GM12864 (cell line): ENCODE measurements at regions not wholly inside any gene's neighbourhood (a gene's known extent, or its start where the extent isn't known, plus 50 kb on each side); places are given as distances from the start of the nearest gene placed in this dataset.

Source experiments
- DNase-seq: peaks from one replicate; pipeline ENCODE4 v3.0.0-alpha.2; 2011; ENCODE audit warnings: low read depth
- H3K4me3 ChIP-seq: 2 replicates; pipeline ENCODE4 v1.5.1; 2011; ENCODE audit warnings: mild to moderate bottlenecking, low read depth, low read length, control low read depth
- TF ChIP-seq, protein P1 (sequence below): IDR thresholded peaks from 2 replicates; pipeline ENCODE4 v1.5.1; 2011; ENCODE audit warnings: low read depth, mild to moderate bottlenecking, moderate library complexity, low read length, control low read depth, inconsistent platforms; ENCODE audit errors: missing control alignments

- no peak for DNase-seq
Measured at GRCh38 chr12:25730489-25731349, 177.6 kb upstream of the LMNTD1 start.

DNA sequence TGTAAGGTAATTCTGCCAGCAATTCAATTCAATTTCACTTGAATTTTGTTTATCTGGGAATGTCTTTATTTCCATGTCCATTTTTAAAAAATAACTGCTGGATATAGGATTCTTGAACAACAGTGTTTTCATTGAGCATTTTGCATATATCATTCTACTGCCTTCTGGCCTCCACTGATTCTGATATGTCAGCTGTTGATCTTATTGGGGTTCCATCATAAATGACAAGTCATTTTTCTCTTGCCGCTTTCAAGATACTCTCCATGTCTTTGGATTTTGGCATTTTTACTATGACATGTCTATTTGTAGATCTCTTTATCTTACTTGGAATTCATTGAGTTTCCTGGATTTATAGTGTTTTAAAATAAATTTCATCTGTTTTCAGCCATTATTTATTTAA is 180.5 kb upstream of the LMNTD1 start:
- no peak overlapping the region for H3K4me3 ChIP-seq
- TF ChIP-seq, protein P1, sequence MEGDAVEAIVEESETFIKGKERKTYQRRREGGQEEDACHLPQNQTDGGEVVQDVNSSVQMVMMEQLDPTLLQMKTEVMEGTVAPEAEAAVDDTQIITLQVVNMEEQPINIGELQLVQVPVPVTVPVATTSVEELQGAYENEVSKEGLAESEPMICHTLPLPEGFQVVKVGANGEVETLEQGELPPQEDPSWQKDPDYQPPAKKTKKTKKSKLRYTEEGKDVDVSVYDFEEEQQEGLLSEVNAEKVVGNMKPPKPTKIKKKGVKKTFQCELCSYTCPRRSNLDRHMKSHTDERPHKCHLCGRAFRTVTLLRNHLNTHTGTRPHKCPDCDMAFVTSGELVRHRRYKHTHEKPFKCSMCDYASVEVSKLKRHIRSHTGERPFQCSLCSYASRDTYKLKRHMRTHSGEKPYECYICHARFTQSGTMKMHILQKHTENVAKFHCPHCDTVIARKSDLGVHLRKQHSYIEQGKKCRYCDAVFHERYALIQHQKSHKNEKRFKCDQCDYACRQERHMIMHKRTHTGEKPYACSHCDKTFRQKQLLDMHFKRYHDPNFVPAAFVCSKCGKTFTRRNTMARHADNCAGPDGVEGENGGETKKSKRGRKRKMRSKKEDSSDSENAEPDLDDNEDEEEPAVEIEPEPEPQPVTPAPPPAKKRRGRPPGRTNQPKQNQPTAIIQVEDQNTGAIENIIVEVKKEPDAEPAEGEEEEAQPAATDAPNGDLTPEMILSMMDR = no peak

More at GRCh38 chr12:25730489-25731349, 177.6 kb upstream of the LMNTD1 start:
- H3K4me3 ChIP-seq = no peak overlapping the region
- TF ChIP-seq, protein P1 = no peak

DNA sequence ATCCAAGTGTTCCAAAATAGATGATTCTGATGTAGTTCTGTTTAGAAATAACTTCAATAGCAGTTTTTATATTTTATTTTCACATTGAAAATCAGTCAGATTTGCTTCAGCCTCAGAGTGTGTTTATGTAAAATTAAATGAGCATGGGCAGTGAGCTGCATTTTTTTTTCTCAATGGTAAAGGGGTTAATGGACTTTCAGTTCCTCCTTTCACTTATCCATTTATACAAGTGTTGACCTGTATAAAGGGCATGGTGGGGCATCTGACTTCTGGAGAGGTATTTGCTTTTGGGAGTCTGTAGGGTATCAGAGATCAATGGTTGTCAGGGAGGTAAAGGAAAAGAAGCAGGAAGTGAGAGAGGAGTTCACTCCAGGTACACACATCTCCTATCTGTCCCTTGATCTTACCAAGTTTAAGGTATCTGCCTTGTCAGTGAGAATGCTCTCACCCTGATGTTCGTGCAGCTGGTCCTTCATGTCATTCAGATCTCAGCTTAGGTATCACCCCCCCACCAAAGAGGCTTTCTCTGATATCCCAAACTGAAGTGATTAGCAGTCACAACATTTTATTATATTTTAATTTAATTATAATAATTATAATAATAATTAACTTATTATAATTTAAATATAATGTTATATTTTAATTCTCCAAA is 181.6 kb upstream of the LMNTD1 start:
- no peak for DNase-seq
- no peak overlapping the region for H3K4me3 ChIP-seq
- TF ChIP-seq, protein P1 = no peak

More for the DNA sequence above, 180.5 kb upstream of the LMNTD1 start:
- no peak for DNase-seq

DNA sequence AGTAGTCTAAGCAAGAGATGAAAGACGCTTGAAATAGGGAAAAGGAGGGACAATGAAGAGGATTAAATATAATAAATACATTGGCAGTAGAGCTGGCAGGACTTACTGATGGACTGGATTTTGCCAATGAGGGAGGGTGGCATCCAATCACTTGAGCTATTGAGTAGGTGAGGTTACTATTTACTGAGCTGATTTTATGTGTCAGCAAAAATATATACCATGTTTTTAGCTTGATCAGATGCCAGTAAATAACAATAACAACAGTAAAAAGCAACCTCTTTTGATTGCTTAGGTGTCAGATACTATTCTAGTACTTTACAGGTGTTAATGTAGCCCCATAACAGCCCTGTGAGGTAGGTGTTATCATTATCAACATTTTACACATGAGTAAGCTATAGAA is 187.5 kb upstream of the LMNTD1 start:
- no peak for DNase-seq
- no peak overlapping the region for H3K4me3 ChIP-seq
- TF ChIP-seq, protein P1 = no peak

DNA sequence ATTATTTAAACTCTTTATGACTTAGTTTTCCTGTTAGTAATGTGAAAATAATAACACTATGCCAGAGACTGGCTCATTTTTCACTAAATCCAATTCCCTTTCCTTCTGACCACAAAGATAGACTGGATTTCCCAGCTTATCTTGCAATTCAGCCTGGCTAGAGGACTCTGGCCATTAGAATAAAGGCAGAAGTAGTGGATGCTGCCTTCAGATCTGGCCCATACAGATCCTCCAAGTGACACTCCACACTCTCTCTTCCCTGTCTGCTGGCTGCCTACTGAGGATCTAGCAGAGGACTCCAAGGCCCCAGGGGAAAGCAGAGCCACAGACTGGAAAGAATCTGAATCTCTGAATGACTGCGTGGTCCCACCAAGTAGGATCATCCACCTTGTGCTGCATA is 188.8 kb upstream of the LMNTD1 start:
- DNase-seq = no peak
- H3K4me3 ChIP-seq = no peak overlapping the region
- TF ChIP-seq, protein P1 = no peak

- DNase-seq = no peak
- H3K4me3 ChIP-seq = no peak overlapping the region
- TF ChIP-seq, protein P1 = no peak
Measured at GRCh38 chr12:25743679-25744215, 190.7 kb upstream of the LMNTD1 start.
